GM23338 (cell line): ENCODE measurements at regions not wholly inside any gene's neighbourhood (a gene's known extent, or its start where the extent isn't known, plus 50 kb on each side); places are given as distances from the start of the nearest gene placed in this dataset.

Source experiments
- CTCF ChIP-seq, 2 experiments: fragments of 200-600 bp in 1 of 2; sonication (generic) in 1 of 2; conservative IDR thresholded peaks; 2 replicates each; pipeline versions ENCODE4 v1.5.1 to v1.6.1; 2016 to 2017; ENCODE audit warnings: antibody characterized with exemption in 2 of 2, low read depth in 2 of 2, mild to moderate bottlenecking in 2 of 2, moderate library complexity in 1 of 2
- EZH2 ChIP-seq: fragments of 200-600 bp; sonication (generic); IDR thresholded peaks from one replicate; pipeline ENCODE4 v1.8.0; 2017; ENCODE audit warnings: antibody characterized with exemption, mild to moderate bottlenecking, low read depth; ENCODE audit not compliant: unreplicated experiment
- EZH2phosphoT487 ChIP-seq: fragments of 200-600 bp; sonication (generic); IDR thresholded peaks from one replicate; pipeline ENCODE4 v1.8.1; 2018; ENCODE audit warnings: antibody characterized with exemption; ENCODE audit not compliant: unreplicated experiment
- NANOG ChIP-seq: IDR thresholded peaks from 2 replicates; pipeline ENCODE4 v1.6.1; 2016; ENCODE audit warnings: antibody characterized with exemption, borderline replicate concordance
- POLR2AphosphoS5 ChIP-seq: IDR thresholded peaks from 2 replicates; pipeline ENCODE4 v1.6.1; 2016; ENCODE audit warnings: antibody characterized with exemption, low read depth
- REST ChIP-seq: IDR thresholded peaks from one replicate; pipeline ENCODE4 v1.6.1; 2018; ENCODE audit warnings: antibody characterized with exemption; ENCODE audit not compliant: unreplicated experiment
- ZNF114 ChIP-seq: fragments of 250-450 bp; sonication (Bioruptor Pico); IDR thresholded peaks from 2 replicates; pipeline ENCODE4 v1.5.0; 2020; ENCODE audit warnings: mild to moderate bottlenecking, moderate library complexity

GRCh38 chr11:69966583-69966835 lies 111.6 kb upstream of the ANO1 start:
- TF ChIP-seq CTCF (conservative IDR thresholded peaks at IDR 0.05; ENCODE audit: low read depth in 2 of 2) (no peak), ZNF114 (CRISPR knock-in tag) (no peak), REST (no peak), POLR2AphosphoS5 (no peak), EZH2phosphoT487 (no peak), NANOG (no peak), EZH2 (no peak)
